ENCODE measurements at regions not wholly inside any gene's neighbourhood (a gene's known extent, or its start where the extent isn't known, plus 50 kb on each side); places are given as distances from the start of the nearest gene placed in this dataset.

GRCh38 chr12:78684419-78684818 is 180.2 kb upstream of the SYT1 start:
- CTCF ChIA-PET: interaction anchor here (1.5 to 2.0 kb wide), 3 partner anchors 8 to 20 kb away, joined by 3 to 7 read pairs (median 5); no protein-coding TSS in a partner anchor
- peak overlapping the region; percentile 12 for H2AFZ ChIP-seq (ENCODE audit: low read depth, low read length)

More at GRCh38 chr12:78684419-78684818, 180.2 kb upstream of the SYT1 start:
- Histone ChIP-seq H3K4me3 (replicated peaks in 1 of 3; ENCODE audit: insufficient read depth in 1 of 3, low read depth in 1 of 3, low read length in 3 of 3) (no peak overlapping the region), H3K27me3 (ENCODE audit: control insufficient read depth in 2 of 2, insufficient read depth in 2 of 2, low read length in 2 of 2) (no peaks in the 10 kb centered on the region), H3K4me2 (ENCODE audit: insufficient read depth, low read length) (peak overlapping the region; percentile 17), H3K27ac (ENCODE audit: insufficient read depth, low read depth, low read length) (peak overlapping the region; percentile 5), H3K9me3 (replicated peaks; ENCODE audit: control insufficient read depth, insufficient read depth, low read length) (no peaks in the 10 kb centered on the region), H3K79me2 (ENCODE audit: control insufficient read depth, insufficient read depth, low read length) (no peaks in the 10 kb centered on the region), H4K20me1 (replicated peaks; ENCODE audit: control insufficient read depth, extremely low read depth, insufficient read depth, low read length) (no peaks in the 10 kb centered on the region), H3K4me1 (ENCODE audit: control insufficient read depth, extremely low read depth, insufficient read depth, low read length) (peaks cover 20% of the 10 kb centered on the region), H3K9ac (replicated peaks; ENCODE audit: extremely low read depth, insufficient read depth, low read length) (no peak overlapping the region), H3K9me1 (replicated peaks; ENCODE audit: control insufficient read depth, extremely low read depth, insufficient read depth, low read length) (no peaks in the 10 kb centered on the region), H3K36me3 (ENCODE audit: control insufficient read depth in 2 of 2, extremely low read depth in 1 of 2, insufficient read depth in 2 of 2, low read length in 2 of 2) (no peaks in the 10 kb centered on the region)
- intact Hi-C loops (cut with micrococcal nuclease) (loop anchor here (5.0 kb wide), 1 partner anchor 178 kb away; the partner anchor contains the start of gene SYT1), dilution Hi-C loops (cut with MboI; ENCODE audit: extremely low pct_ligation_motif_present, low sequenced_read_pairs) (no loop called here)
- no peak for TF ChIP-seq GATA2 (IDR thresholded peaks at IDR 0.05; ENCODE audit: insufficient read depth, insufficient read length, low read depth, low read length)
- TF ChIP-seq EZH2 (IDR thresholded peaks at IDR 0.05; ENCODE audit: borderline replicate concordance, low read depth, low read length, severe bottlenecking): no peak
- no peak for TF ChIP-seq MAX (IDR thresholded peaks at IDR 0.05; ENCODE audit: insufficient read depth, insufficient read length)
- no peak for TF ChIP-seq POLR2A (IDR thresholded peaks at IDR 0.05; ENCODE audit: low read depth, low read length)
- no peak for TF ChIP-seq MYC (IDR thresholded peaks at IDR 0.05; ENCODE audit: low read depth, low read length)
- TF ChIP-seq CTCF (IDR thresholded peaks at IDR 0.05; ENCODE audit: extremely low read depth in 1 of 2, insufficient read depth in 1 of 2, low read depth in 1 of 2, low read length in 2 of 2): no peak
- no peak for TF ChIP-seq POLR2AphosphoS5 (IDR thresholded peaks at IDR 0.05; ENCODE audit: insufficient read depth, low read depth, low read length)
- no peak for TF ChIP-seq JUN (IDR thresholded peaks at IDR 0.05; ENCODE audit: borderline replicate concordance, insufficient read depth, insufficient read length, low read depth)
- TF ChIP-seq FOS (IDR thresholded peaks at IDR 0.05; ENCODE audit: borderline replicate concordance, insufficient read depth, low read length): no peak
- DNase-seq (ENCODE audit: low read depth, low spot score) (peak; percentile 61), FAIRE-seq (no peak)
- no TSS peak for BruUV-seq (replicated peaks)
- POLR2A ChIA-PET: no interaction called here
